IMR-90 (cell line): ENCODE measurements at regions not wholly inside any gene's neighbourhood (a gene's known extent, or its start where the extent isn't known, plus 50 kb on each side); places are given as distances from the start of the nearest gene placed in this dataset.

Experiments
- ATAC-seq: fragments of 200-7000 bp; cut with Tn5 transposase; 2 replicates; pipeline ENCODE4 v1.9.1; 2020; ENCODE audit warnings: low read depth, mild to moderate bottlenecking, moderate library complexity
- BruUV-seq: library from RNA; stranded (reverse); fragments of 400-500 nt; replicated peaks from 2 replicates; lab custom pipeline; 2021; lab: Mats Ljungman, UMichigan
- CTCF ChIA-PET: fragments of 300-600 bp; formaldehyde crosslinking; extraction: SDS; loops from one replicate; lab custom pipeline; 2021; ENCODE audit warnings: antibody characterized with exemption; lab: Yijun Ruan, JAX
- POLR2A ChIA-PET: fragments of 300-600 bp; sonication (Branson Sonifier 250); formaldehyde crosslinking; loops from one replicate; lab custom pipeline; 2022; ENCODE audit warnings: antibody characterized with exemption; ENCODE audit not compliant: unreplicated experiment; lab: Charles Lee
- DNase-seq: peaks from one replicate; pipeline ENCODE4 v3.0.0; 2013
- H2AFZ ChIP-seq: replicated peaks from 2 replicates; pipeline ENCODE3; 2013; ENCODE audit warnings: low read length, mild to moderate bottlenecking; ENCODE audit not compliant: poor library complexity
- H2AK5ac ChIP-seq: 2 replicates; pipeline ENCODE4 v1.6.1; 2013; ENCODE audit warnings: low read depth, low read length, inconsistent platforms
- H2AK9ac ChIP-seq: replicated peaks from 2 replicates; pipeline ENCODE3; 2013; ENCODE audit warnings: mild to moderate bottlenecking, low read depth, low read length, moderate library complexity; ENCODE audit not compliant: poor library complexity
- H2BK120ac ChIP-seq: 2 replicates; pipeline ENCODE4 v1.6.1; 2013; ENCODE audit warnings: low read depth, low read length, inconsistent platforms
- H2BK15ac ChIP-seq: 3 replicates; pipeline ENCODE4 v1.6.1; 2013; ENCODE audit warnings: low read depth, low read length, inconsistent platforms
- H2BK20ac ChIP-seq: 2 replicates; pipeline ENCODE4 v1.6.1; 2013; ENCODE audit warnings: low read depth, mild to moderate bottlenecking, inconsistent platforms, low read length, moderate library complexity
- H2BK5ac ChIP-seq: 2 replicates; pipeline ENCODE4 v1.6.1; 2013; ENCODE audit warnings: mild to moderate bottlenecking, low read depth, low read length, inconsistent platforms; ENCODE audit not compliant: poor library complexity, severe bottlenecking
- H3K14ac ChIP-seq: replicated peaks from 2 replicates; pipeline ENCODE4 v1.6.1; 2013; ENCODE audit warnings: low read depth, low read length, inconsistent platforms
- H3K18ac ChIP-seq: 2 replicates; pipeline ENCODE4 v1.6.1; 2013; ENCODE audit warnings: low read depth, low read length, control low read depth
- H3K23ac ChIP-seq: 2 replicates; pipeline ENCODE4 v1.6.1; 2013; ENCODE audit warnings: low read depth, low read length, inconsistent platforms
- H3K27ac ChIP-seq: 2 replicates; pipeline ENCODE4 v1.5.1; 2013; ENCODE audit warnings: mild to moderate bottlenecking, control low read depth, low read length; ENCODE audit not compliant: insufficient read depth
- H3K27me3 ChIP-seq: 2 replicates; pipeline ENCODE4 v1.6.1; 2013; ENCODE audit warnings: low read length; ENCODE audit not compliant: control insufficient read depth, insufficient read depth
- H3K36me3 ChIP-seq: 2 replicates; pipeline ENCODE4 v1.6.1; 2013; ENCODE audit warnings: low read length, mixed read lengths; ENCODE audit not compliant: control insufficient read depth, insufficient read depth
- H3K4ac ChIP-seq: 2 replicates; pipeline ENCODE4 v1.6.1; 2013; ENCODE audit warnings: low read depth, low read length, inconsistent platforms
- H3K4me1 ChIP-seq: 2 replicates; pipeline ENCODE4 v1.6.1; 2013; ENCODE audit warnings: low read length, mixed read lengths; ENCODE audit not compliant: control insufficient read depth, insufficient read depth
- H3K4me2 ChIP-seq: 2 replicates; pipeline ENCODE4 v1.6.1; 2013; ENCODE audit warnings: low read depth, mild to moderate bottlenecking, control low read depth, low read length, moderate library complexity
- H3K4me3 ChIP-seq: 2 replicates; pipeline ENCODE4 v1.5.1; 2013; ENCODE audit warnings: low read depth, mild to moderate bottlenecking, control low read depth, low read length, moderate library complexity; ENCODE audit not compliant: insufficient read depth
- H3K56ac ChIP-seq: 2 replicates; pipeline ENCODE4 v1.6.1; 2013; ENCODE audit warnings: low read length, inconsistent platforms; ENCODE audit not compliant: insufficient read depth; ENCODE audit errors: extremely low read depth
- H3K79me1 ChIP-seq, 2 experiments: 2 replicates each; pipeline ENCODE4 v1.6.1; 2013; ENCODE audit warnings: low read length in 2 of 2, inconsistent platforms in 1 of 2, low read depth in 1 of 2
- H3K9ac ChIP-seq: 2 replicates; pipeline ENCODE4 v1.6.1; 2013; ENCODE audit warnings: low read depth, low read length, control low read depth
- H3K9me1 ChIP-seq: 2 replicates; pipeline ENCODE4 v1.6.1; 2013; ENCODE audit warnings: low read length, inconsistent platforms; ENCODE audit not compliant: insufficient read depth
- H3K9me3 ChIP-seq: 2 replicates; pipeline ENCODE4 v1.6.1; 2013; ENCODE audit warnings: low read length; ENCODE audit not compliant: control insufficient read depth, insufficient read depth
- H4K20me1 ChIP-seq: 2 replicates; pipeline ENCODE4 v1.6.1; 2013; ENCODE audit warnings: low read length, inconsistent platforms; ENCODE audit not compliant: insufficient read depth
- H4K5ac ChIP-seq: 2 replicates; pipeline ENCODE4 v1.6.1; 2013; ENCODE audit warnings: mild to moderate bottlenecking, low read depth, low read length, control low read depth
- H4K8ac ChIP-seq, 2 experiments: 2 replicates each; pipeline ENCODE4 v1.6.1; 2013; ENCODE audit warnings: low read depth in 2 of 2, low read length in 2 of 2, control low read depth in 1 of 2, inconsistent platforms in 1 of 2
- H4K91ac ChIP-seq: 2 replicates; pipeline ENCODE4 v1.6.1; 2013; ENCODE audit warnings: low read depth, low read length, inconsistent platforms; ENCODE audit not compliant: insufficient read depth
- BHLHE40 ChIP-seq: fragments of 150-350 bp; IDR thresholded peaks from 2 replicates; pipeline ENCODE4 v1.6.1; 2016; ENCODE audit warnings: mild to moderate bottlenecking, low read depth, low read length
- CEBPB ChIP-seq: IDR thresholded peaks from 2 replicates; pipeline ENCODE4 v1.6.1; 2012; ENCODE audit warnings: low read depth, low read length, improper control_type of control experiment
- CHD1 ChIP-seq: IDR thresholded peaks from 2 replicates; pipeline ENCODE4 v1.6.1; 2012; ENCODE audit warnings: low read depth, low read length, improper control_type of control experiment
- MAZ ChIP-seq: IDR thresholded peaks from 2 replicates; pipeline ENCODE4 v1.6.1; 2012; ENCODE audit warnings: low read depth, mild to moderate bottlenecking, low read length, improper control_type of control experiment, moderate library complexity, borderline replicate concordance
- NFE2L2 ChIP-seq: fragments of 150-350 bp; IDR thresholded peaks from 2 replicates; pipeline ENCODE4 v1.6.1; 2016; ENCODE audit warnings: low read depth, mild to moderate bottlenecking, low read length
- POLR2A ChIP-seq: IDR thresholded peaks from 2 replicates; pipeline ENCODE4 v1.6.1; 2012; ENCODE audit warnings: mild to moderate bottlenecking, low read depth, low read length
- RAD21 ChIP-seq: IDR thresholded peaks from 2 replicates; pipeline ENCODE4 v1.6.1; 2012; ENCODE audit warnings: low read length, improper control_type of control experiment
- RCOR1 ChIP-seq: IDR thresholded peaks from 2 replicates; pipeline ENCODE4 v1.6.1; 2012; ENCODE audit warnings: mild to moderate bottlenecking, low read length, improper control_type of control experiment; ENCODE audit not compliant: insufficient replicate concordance
- WGBS, 2 experiments: methylation state at CpG; one replicate each; pipeline versions ENCODE4 v1.1.5 to v1.1.7; 2013; ENCODE audit warnings: missing lambda C conversion rate in 2 of 2; ENCODE audit not compliant: insufficient read length in 1 of 2; ENCODE audit errors: extremely low coverage in 2 of 2; 5-methylcytosine and 5-hydroxymethylcytosine counted together
- dilution Hi-C: fragments of 300-500 bp; cut with HindIII; formaldehyde crosslinking; loops from one replicate; pipeline ENCODE4 v1.14.3; 2018; ENCODE audit warnings: low sequenced_read_pairs; ENCODE audit not compliant: unreplicated experiment
- in situ Hi-C: fragments of 300-500 bp; cut with MboI; formaldehyde crosslinking; loops from 3 replicates; pipeline ENCODE4 v1.14.3; 2019; ENCODE audit warnings: low sequenced_read_pairs, inconsistent platforms, mixed read lengths
- intact Hi-C: fragments of 100-400 bp; cut with micrococcal nuclease; formaldehyde crosslinking; loops from 2 replicates; pipeline ENCODE4 v1.10.0; 2022
- TF ChIP-seq, protein P1 (sequence below): fragments of 150-350 bp; IDR thresholded peaks from 2 replicates; pipeline ENCODE4 v1.6.1; 2016; ENCODE audit warnings: low read depth, mild to moderate bottlenecking, low read length, moderate library complexity, borderline replicate concordance
- TF ChIP-seq, protein P2 (sequence below): conservative IDR thresholded peaks from 2 replicates; pipeline ENCODE4 v1.5.1; 2012; ENCODE audit warnings: mild to moderate bottlenecking, low read depth, low read length, improper control_type of control experiment
- TF ChIP-seq, protein P3 (sequence below): fragments of 150-350 bp; IDR thresholded peaks from 2 replicates; pipeline ENCODE4 v1.6.1; 2017; ENCODE audit warnings: mild to moderate bottlenecking, antibody characterized with exemption, low read length, low read depth

DNA sequence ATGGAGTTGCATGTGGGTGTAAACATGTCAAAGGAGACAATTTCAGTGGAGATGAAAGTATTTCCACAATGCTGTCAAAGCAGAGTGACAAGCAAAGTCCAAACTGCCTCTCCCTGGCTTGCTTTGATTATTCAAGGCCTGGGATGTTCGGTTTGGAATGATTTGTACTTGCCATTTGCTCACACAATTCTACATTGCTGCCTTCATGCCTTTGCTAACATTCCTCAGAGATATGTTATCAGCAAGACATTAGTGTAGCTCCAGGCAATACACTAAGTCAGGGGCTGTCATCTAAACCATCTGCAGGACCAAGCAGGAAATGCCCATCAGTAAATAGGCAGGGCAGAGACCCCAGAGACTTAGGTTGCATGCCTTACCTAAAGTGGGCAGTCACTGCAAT lies 79.6 kb upstream of the C1QTNF7 start:
- intact Hi-C loops (no loop called here), dilution Hi-C loops (no loop called here), in situ Hi-C loops (loop anchor here (25.0 kb wide), 1 partner anchor 1436 kb away; no protein-coding TSS in a partner anchor)
- DNase-seq = peak; percentile 17
- Histone ChIP-seq H3K4me2 (no peak overlapping the region), H2BK20ac (no peak overlapping the region), H2BK5ac (no peak overlapping the region), H4K8ac (no peak overlapping the region), H2BK15ac (0 out of 3 replicates have a peak overlapping the region, but pooled peaks have one; percentile 15), H2BK120ac (0 out of 2 replicates have a peak overlapping the region, but pooled peaks have one; percentile 5), H3K4me3 (no peak overlapping the region), H4K91ac (no peak overlapping the region), H2AK9ac (no peak overlapping the region), H2AFZ (no peak overlapping the region), H3K79me1 (no peaks in the 10 kb centered on the region), H3K4me1 (peaks cover 14% of the 10 kb centered on the region), H4K5ac (no peak overlapping the region), H3K14ac (no peak overlapping the region), H3K9me3 (no peaks in the 10 kb centered on the region), H3K56ac (no peak overlapping the region), H2AK5ac (no peak overlapping the region), H3K9me1 (peaks cover 6% of the 10 kb centered on the region), H3K36me3 (no peaks in the 10 kb centered on the region), H3K18ac (0 out of 2 replicates have a peak overlapping the region, but pooled peaks have one; percentile 24), H4K20me1 (no peaks in the 10 kb centered on the region), H3K4ac (no peak overlapping the region), H3K9ac (no peak overlapping the region), H3K27me3 (peaks cover 12% of the 10 kb centered on the region), H3K27ac (no peak overlapping the region), H3K23ac (no peak overlapping the region)
- peak; percentile 38 for ATAC-seq
- BruUV-seq = no TSS peak
- ChIA-PET POLR2A (no interaction called here), CTCF (no interaction called here)
- no CpG with 5 or more reads among the region's 1 CpG for WGBS, 2 experiments
- no peak for TF ChIP-seq BHLHE40
- TF ChIP-seq NFE2L2 = no peak
- TF ChIP-seq, protein P1, sequence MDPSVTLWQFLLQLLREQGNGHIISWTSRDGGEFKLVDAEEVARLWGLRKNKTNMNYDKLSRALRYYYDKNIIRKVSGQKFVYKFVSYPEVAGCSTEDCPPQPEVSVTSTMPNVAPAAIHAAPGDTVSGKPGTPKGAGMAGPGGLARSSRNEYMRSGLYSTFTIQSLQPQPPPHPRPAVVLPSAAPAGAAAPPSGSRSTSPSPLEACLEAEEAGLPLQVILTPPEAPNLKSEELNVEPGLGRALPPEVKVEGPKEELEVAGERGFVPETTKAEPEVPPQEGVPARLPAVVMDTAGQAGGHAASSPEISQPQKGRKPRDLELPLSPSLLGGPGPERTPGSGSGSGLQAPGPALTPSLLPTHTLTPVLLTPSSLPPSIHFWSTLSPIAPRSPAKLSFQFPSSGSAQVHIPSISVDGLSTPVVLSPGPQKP = no peak
- no peak for TF ChIP-seq MAZ
- TF ChIP-seq CHD1 = no peak
- TF ChIP-seq RAD21 = no peak
- TF ChIP-seq POLR2A = no peak
- TF ChIP-seq, protein P2, sequence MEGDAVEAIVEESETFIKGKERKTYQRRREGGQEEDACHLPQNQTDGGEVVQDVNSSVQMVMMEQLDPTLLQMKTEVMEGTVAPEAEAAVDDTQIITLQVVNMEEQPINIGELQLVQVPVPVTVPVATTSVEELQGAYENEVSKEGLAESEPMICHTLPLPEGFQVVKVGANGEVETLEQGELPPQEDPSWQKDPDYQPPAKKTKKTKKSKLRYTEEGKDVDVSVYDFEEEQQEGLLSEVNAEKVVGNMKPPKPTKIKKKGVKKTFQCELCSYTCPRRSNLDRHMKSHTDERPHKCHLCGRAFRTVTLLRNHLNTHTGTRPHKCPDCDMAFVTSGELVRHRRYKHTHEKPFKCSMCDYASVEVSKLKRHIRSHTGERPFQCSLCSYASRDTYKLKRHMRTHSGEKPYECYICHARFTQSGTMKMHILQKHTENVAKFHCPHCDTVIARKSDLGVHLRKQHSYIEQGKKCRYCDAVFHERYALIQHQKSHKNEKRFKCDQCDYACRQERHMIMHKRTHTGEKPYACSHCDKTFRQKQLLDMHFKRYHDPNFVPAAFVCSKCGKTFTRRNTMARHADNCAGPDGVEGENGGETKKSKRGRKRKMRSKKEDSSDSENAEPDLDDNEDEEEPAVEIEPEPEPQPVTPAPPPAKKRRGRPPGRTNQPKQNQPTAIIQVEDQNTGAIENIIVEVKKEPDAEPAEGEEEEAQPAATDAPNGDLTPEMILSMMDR = no peak
- TF ChIP-seq, protein P3, sequence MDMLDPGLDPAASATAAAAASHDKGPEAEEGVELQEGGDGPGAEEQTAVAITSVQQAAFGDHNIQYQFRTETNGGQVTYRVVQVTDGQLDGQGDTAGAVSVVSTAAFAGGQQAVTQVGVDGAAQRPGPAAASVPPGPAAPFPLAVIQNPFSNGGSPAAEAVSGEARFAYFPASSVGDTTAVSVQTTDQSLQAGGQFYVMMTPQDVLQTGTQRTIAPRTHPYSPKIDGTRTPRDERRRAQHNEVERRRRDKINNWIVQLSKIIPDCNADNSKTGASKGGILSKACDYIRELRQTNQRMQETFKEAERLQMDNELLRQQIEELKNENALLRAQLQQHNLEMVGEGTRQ = no peak
- no peak for TF ChIP-seq CEBPB
- TF ChIP-seq RCOR1 = no peak
